Activated T-cell treated with anti-CD3 and anti-CD28 coated beads for 4 hours (primary cell): ENCODE measurements at regions not wholly inside any gene's neighbourhood (a gene's known extent, or its start where the extent isn't known, plus 50 kb on each side); places are given as distances from the start of the nearest gene placed in this dataset.

Experiments used
- DNase-seq: peaks from one replicate; pipeline ENCODE4 v3.0.0-alpha.2; 2020

DNA sequence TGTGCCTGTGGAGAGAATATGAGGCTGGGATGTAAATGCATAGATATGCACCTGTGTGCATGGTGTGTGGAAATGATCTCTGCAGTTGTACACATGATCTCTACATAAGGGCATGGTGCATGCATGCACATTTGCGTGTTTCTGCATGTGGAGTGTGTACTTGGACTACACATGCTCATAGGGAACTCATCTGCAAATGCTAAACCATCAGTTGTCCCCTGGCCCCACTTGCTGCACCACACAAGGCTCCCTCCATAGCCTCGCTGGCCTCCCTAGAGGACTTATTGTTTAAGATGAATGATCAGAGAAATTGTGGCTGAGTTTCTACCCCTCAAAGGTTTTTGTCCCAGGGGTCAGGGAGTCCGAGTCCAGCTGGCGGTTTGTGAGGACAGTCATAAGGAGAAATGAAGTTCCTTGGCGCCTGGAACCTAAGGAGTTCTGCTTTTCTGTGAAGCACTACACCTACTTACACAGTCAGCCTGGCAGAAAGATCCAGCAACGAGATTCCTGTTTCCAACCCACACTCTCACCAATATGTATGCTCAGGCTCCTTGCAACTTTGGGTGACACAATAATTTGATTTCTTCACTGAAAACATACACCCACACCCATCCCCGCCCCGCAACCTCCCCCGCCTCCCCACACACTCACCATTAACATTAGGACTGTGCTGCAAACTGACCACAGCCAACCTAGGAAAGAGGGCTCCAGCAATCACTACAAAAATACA, 79.9 kb upstream of the CPEB4 start:
- no peak for DNase-seq

DNA sequence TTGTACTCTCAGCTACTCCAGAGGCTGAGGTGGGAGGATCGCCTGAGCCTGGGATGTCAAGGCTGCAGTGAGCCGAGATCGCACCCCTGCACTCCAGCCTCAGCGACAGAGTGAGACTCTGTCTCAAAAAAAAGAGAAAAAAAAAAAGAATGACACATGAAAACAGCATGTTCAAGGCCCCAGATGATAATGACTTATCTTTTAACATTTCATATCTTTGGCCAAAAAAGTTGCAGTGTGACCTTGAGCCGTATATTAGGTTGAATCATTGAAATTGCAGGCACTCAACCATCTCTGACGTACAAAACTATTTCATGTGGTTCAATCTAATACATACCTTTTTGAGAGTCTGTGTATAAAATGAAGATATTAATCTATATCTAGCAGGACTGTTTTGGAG, 79.1 kb upstream of the CPEB4 start:
- no peak for DNase-seq

DNA sequence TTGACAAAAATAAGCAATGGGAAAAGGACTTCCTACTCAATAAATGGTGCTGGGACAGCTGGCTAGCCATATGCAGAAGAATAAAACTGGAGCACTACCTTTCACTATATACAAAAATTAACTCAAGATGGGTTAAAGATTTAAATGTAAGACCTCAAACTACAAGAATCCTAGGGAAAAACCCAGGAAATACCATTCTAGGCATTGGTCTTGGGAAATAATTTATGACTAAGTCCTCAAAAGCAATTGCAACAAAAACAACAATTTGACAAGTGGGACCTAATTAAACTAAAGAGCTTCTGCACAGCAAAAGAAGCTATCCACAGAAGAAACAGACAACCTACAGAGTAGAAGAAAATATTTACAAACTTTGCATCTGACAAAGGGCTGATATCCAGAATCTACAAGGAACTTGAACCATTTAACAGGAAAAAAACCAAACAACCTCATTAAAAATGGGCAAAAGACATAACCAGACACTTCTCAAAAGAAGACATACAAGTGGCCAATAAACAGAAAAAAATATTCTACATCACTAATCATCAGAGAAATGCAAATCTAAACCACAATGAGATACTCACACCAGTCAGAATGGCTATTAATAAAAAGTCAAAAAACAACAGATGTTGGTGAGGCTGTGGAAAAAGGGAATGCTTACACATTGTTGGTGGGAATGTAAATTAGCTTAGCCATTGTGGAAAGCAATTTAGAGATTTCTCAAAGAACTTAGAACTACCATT, 75.2 kb upstream of the CPEB4 start:
- no peak for DNase-seq

DNA sequence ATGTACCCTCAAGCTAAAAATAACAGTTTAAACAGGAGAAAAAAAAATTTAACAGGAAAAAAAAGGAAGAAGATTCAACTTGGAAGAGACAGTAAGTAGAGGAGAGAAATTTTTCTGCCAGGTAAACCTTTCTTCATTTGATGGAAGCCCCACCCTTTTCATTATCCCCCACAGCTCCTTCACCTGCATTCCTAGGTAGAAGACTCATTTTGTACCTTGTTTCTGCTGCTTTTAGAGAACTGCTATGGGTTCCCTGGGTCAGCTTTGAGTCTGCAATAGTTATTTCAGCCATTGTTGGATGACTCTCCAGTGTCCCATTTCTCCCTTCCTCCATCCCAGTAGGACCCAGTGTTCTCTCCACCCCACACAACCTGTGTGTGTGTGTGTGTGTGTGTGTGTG, 74.1 kb upstream of the CPEB4 start:
- DNase-seq, result no peak

DNA sequence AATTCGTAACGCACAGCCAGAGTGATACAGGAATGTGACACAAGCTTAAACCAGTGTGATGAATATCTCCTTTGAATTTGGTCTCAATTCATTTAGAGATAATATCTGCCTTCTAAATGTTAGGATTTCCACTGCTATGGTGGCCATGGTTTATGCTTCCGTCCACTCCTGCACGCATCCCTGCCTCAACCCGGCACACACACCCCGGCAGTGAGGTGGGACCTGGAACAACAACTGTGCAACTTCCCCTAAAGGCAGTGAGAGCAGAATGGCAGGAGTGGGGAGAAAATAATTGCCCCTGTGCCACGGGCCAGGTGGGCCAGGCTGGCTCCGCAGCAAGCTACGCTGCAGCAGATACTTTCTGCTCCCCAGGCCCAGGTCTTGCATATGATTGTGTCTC, 72.6 kb upstream of the CPEB4 start:
- no peak for DNase-seq

DNA sequence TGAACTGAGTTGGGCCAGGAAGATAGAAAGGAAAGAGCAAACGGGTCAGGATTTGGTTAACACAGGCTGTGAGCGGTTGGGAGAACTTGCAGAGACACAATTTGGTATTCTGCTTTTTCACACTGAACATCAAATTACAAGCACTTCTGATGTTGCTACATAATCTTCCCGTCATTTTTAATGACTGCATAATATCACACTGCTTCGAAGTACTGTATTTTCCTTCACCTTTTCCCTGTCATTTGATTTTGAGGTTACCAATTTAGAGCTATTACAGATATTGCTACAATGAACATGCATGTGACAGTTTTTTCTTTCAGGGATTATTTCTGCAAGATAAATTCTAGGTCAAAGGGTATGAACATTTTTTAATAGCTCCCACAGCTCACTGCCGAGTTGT, 71.4 kb upstream of the CPEB4 start:
- DNase-seq, result no peak

DNA sequence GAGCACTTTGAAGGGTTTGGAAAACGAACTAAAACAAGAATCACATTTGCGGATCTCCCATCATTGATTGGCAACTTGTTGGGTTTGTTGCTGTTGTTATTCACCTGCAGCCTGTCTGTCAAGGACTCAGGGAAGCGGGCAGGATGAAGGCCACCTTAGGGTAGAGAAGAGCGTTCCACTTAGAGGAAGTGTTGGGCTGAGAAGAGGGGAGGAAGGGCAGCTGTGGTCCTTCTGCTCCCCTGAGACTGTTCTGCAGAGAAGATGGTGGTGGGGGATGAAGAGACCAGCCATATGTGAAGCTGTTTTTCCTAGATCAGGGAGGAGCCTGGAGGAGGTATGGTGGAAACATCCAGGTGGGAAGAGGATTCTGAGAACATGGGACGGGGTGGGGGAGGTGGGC, 70.6 kb upstream of the CPEB4 start:
- no peak for DNase-seq

DNA sequence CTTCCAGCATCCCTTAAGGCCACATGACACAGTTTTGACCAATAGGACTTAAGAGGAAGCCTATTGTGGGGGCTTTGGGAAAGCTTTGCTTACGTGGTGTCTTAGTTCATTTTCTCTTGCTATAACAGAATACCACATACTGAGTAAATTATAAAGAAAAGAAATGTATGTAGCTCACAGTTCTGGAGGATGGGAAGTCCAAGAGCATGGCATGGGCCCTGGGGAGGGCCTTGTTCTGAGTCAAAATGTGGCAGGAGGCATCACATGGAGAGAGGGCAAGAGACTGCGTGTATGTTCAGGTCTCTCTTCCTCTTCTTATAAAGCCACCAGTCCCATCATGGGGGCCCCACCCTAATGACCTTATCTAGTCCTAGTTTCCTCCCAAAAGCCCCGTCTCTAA, 68.6 kb upstream of the CPEB4 start:
- no peak for DNase-seq

DNA sequence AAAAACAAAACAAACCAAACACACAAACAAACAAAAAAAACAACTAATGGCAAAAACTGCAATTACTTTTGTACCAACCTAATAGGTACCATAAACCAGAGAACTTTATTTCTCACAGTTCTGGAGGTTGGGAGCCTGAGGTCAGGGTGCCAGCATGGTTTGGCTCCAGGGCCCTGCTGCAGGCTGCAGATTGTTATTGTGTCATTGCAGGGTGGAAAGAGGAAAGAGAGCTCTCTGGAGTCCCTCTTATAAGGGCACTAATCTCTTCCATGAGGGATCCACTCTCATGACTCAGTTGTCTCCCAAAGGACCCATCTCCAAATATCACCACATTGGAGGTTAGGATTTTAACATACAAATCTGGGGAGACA, 64.9 kb upstream of the CPEB4 start:
- DNase-seq, result no peak

DNA sequence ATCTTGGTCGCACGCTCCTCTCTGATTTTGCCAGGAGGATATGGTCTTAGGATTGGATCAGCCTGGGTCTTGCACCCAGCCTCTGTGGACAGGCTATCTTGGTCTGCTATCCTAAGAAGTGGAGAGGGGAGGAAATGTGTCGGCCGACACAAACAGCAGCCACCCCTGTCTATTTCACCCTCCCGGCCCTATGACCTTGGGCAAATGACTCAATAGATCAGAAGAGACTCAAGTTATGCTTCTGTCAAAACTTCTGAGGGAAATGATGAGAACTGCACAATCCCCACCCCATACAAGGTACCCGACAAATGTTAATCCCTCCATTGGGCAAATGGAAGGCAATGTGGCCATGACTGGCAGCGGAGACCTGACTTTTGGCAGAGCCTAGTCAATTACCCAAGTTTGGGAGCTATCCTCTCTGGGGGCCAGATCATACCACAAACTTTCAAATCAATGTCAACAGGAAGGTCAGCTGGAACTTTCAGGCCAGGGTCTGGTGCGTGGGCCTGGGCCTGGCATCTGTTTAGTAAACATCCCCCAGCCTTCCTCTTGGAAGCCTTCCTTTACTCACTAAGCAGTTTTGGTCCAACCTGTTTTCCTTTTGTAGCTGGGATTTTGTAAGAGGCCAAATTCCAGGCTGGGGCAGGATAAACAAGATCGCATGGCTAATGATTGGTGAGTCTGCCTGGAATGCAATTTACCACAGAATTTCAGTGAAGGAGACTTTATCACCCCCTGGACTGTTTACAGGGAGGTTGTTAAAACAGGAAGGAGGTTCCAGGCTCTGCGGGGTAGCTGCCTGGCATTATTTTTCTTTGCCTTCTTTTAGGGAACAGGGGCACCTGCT, 64.2 kb upstream of the CPEB4 start:
- no peak for DNase-seq

DNA sequence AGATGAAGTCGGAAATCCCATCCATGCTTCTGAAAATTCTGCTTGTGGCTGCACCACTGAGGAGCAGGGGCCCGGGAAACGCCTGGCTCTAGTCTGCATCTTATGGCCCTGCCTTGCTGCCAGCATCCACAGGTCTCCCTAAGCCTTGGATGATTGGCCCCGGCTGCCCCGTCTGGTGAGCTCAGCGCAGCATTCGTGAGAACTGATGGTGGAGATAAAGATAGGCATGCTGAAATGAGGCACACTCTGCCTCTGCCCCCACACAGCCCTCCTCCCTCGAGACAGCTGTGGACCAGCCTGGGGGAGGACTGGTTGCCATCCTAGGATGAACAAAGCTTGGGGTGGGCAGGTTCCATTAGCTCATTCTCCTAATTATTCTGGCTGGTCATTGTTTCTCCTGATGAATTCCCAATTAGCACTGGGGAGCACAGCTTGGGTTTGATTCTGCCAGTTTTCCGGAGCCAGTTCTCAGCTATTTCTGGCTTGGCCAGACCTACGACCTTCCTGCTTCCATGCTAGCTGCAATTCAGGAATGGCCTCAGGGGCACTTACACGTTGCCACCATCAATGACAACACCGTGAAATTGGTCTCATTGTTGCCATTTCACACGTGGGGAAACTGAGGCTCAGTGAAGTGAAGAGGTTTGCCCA, 62.8 kb upstream of the CPEB4 start:
- no peak for DNase-seq

DNA sequence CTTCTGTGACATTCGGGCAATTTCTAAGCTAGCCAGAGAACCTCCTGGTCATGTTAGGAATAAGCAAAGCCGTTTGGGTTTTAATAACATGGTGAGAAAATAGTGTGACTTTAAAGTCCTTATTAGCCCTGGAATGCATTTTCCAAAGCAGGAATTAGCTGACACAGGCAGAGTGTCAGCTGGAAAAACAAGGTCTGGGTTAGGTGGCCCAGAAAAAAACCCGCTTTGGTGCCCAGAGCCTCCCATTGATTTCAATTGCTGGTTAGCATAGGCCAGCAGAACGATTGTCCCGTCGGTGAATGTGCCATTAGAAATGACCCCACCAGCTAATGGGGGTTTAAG, 62.1 kb upstream of the CPEB4 start:
- no peak for DNase-seq

DNA sequence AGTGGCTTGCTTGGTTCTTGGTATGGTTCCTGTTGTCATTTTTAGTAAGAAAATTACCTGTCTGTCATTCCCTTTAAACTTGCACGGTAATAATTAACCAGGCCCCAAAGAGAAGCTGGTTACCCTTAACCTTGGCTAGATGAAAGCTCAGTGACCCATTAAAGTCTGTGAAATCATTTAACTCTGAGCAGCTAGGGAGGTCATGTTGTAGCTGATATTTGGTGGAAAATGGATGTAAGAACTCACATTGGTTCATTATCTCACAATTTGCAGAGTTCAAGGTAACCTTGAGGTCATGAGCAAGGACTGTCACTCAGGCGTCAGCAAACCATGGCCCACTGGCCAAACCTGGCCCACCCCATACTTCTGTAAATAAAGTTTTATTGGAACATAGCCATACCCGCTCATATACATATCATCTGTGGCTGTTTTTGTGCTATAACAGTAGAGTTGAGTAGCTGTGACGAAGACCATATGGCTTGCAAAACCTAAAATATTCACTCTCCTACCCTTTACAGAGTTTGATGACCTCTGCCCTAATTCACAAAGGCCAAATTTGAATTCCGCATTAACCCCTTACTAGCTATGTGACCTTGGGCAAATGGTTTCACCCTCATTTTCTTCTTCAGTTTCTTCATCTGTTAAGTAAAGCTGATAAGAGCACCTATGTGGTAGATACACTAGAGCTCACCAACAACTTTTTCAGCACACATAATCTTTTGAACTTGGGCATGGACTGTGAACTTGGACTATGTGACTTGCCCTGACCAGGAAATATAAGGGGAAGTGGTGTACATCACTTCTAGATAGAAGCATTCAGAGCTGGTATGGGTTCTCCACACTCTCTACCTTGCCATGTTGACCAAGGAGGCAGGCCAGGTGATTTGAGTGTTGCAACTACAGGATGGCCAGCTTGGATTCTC, 61.5 kb upstream of the CPEB4 start:
- no peak for DNase-seq

DNA sequence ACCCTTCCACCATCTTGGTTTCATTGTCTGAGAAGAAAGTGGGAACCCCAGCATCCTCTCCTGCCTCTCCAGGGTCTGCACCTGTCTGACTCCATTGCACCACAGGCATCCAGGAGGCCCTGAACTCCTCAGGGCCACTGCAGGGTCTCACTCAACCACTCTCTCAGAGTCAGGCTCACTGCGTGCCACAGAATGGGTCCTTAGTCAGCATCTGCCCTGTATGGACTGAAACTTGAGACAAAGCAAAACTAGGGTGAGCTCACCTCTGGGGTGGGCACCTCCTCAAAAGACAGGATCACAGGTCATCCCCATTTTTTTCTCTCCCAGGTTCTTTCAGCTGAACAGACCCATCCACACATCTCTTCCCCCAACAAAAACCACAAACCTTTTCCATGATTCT, 59.2 kb upstream of the CPEB4 start:
- no peak for DNase-seq

DNA sequence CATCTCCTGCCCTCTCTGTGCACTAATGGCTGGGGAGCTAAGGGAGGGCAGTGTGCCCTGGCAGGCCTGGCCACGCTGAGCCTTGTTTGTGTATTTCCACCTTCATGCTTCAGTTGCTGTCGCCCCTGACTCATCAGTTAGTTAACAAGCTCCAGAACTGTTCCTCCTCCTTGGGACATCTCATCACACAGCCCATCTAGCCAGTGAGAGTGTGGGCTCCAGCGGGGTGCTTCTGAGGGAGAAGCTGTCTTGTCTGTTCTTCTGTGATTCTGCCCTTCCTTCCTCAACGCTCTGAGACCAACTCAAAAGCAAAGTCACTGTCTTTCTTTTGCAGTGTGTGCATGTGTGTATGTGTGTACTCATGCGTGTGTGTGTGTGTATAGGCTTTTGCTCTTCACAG, 58.3 kb upstream of the CPEB4 start:
- DNase-seq, result no peak

DNA sequence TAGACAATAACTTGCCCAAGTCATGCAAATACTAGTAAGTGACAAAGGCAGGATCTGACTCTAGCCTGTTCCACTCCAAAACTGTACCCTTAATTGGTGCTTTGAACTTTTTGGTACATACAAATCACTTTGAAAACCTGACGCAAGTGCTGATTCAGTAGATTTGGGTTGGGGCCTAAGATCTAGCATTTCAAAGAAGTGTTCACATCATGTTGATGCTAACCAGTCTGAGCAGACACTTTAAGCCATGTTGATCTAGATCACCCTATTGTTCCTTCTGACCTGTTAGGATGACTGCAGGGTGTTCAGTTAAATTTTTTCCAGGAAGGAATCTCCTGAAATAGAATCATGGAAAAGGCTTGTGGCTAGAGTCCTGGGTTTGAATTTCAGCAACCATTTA, 57.7 kb upstream of the CPEB4 start:
- DNase-seq, result no peak

DNA sequence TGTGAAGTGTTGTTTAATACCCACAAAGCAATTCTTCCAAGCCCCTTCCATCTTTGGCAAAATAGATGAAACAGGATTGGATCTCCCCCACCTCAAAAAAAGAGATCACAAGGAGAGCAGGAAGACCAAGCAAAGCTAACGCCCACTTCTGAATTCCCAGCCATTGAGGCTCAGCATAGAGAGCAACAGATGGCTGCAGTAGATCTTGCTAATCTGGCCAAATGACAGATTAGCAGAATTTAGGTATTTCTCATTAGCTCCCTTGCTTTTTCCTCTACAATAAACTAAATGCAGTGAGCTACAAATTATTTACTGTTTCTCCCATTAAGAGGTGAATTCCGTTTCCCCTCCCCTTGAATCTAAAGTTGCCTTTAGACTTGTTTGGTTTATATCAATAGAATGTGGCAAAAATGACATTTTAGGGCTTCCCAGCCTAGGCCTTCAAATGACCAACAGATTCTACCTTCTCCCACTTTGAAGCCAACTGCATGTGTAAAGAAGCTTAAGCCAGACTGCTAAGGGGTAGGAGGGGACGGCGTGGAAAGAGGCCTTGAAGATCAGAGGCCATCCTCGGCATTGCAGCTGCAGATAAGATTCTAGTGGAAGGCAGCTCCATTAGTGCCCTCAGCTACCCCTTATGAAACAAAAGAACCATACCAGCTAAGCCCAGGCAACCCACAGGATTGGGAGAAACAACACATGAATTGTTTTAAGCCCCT, 56.8 kb upstream of the CPEB4 start:
- DNase-seq, result no peak

DNA sequence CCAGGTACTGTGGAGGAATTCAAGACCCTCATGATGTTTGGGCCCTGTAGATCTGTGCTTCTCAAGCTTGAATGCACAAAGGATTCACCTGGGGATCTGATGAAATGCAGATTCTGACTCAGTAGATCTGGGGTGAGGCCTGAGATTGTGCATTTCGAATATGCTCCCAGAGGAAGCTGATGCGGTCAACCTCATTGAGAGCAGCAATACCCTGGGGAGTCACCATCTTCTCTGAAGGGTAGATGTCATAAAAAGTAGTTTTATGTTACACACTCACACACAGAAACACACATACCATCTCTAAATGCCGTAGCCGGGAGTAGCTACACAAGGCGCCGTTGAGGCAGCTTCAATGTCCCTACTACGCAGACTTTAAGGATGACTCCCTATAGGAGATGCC, 55.8 kb upstream of the CPEB4 start:
- DNase-seq, result no peak

DNA sequence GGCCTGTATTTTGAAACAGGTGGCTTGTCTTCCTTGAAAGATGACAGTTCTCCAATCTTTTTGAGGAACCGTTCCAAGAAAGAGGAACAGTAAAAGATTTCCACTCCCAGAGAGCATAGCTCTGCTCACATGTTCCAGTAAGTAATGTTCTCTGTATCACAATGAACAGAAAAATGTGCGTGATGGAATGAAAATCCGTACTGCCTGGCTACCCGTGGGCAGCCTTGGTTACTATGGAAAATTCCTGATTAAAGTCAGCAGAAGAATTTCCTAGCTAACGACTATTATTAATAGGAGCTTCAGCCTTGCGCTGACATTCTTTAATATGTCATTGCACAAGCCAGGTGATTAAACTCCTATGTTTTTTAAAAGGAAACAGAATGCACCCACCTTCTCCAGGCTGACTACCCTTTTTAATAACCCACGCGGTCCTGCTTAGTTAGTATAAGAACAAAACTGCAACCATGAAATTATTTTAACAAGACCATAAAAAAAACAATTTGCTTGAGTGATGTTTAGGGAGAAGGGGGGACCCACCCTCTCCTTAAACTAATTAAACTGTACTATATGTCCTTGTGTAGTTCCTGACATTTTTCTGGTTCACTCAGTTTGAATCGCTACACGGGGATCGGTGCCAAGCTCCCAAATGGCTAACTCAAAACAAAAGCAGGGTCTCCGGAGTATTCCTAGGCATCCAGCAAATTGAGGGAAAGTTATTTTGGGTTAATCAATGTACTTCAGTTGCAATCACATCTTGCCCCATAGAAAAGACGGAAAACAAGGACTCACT, 54.8 kb upstream of the CPEB4 start:
- no peak for DNase-seq

DNA sequence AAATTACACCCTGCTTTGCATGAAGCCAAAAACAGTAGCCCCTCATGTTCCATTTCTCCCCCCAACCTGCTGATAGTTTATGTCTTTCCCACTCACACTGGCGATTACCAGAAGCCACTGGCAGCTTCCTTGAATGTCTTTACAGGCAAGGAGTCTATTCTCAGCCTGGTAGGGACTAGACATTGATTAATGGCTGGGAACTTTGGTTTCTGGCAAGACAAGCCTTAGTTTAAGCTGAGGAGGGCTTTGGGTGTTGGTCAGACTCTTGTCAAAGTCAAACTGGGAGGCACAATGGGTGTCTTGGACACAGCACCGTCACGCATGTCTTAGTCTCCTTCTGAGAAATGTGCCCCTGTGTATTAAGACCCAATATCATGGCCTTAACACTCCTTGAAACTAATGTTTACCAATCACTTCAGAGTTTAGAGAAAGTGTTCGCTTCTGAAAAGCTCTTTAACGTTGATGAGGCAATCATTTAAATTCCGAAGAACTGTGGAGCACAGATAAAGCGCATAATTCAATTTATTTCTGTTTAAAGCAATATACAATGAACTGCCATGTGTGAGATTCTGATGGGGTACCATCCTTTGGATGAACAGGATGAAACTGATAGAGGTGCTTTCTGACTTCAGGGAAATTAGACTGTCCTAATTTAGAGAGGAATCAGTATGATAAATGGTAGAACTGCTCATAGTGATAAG, 53.9 kb upstream of the CPEB4 start:
- no peak for DNase-seq
